Endothelial cell of umbilical vein (primary cell): ENCODE measurements at regions not wholly inside any gene's neighbourhood (a gene's known extent, or its start where the extent isn't known, plus 50 kb on each side); places are given as distances from the start of the nearest gene placed in this dataset.

Experiments used
- BruUV-seq: library from RNA; stranded (reverse); fragments of 400-500 nt; replicated peaks from 2 replicates; lab custom pipeline; 2021; lab: Mats Ljungman, UMichigan
- CTCF ChIA-PET: fragments of 300-600, 350-600 bp; sonication (Branson Sonifier 250); formaldehyde crosslinking; loops from one replicate; lab custom pipeline; 2021; ENCODE audit warnings: antibody characterized with exemption, inconsistent platforms; lab: Charles Lee
- POLR2A ChIA-PET: fragments of 300-600, 350-600 bp; sonication (Branson Sonifier 250); formaldehyde crosslinking; loops from one replicate; lab custom pipeline; 2021; ENCODE audit warnings: antibody characterized with exemption, inconsistent platforms; lab: Charles Lee
- DNase-seq: peaks from one replicate; pipeline ENCODE4 v3.0.0-alpha.2; 2011; ENCODE audit warnings: low read depth, low spot score
- FAIRE-seq: peaks from 2 replicates; lab custom pipeline; 2011; peaks lifted over from hg19 to GRCh38; lab: Jason Lieb, UNC
- H2AFZ ChIP-seq: 2 replicates; pipeline ENCODE4 v1.6.0; 2012; ENCODE audit warnings: low read depth, low read length, control low read depth, inconsistent platforms
- H3K27ac ChIP-seq: 2 replicates; pipeline ENCODE4 v1.5.1; 2011; ENCODE audit warnings: low read depth, mild to moderate bottlenecking, control low read depth, low read length, moderate library complexity; ENCODE audit not compliant: insufficient read depth
- H3K27me3 ChIP-seq, 2 experiments: 2 replicates each; pipeline versions ENCODE4 v1.6.0 to v1.6.1; 2011; ENCODE audit warnings: low read length in 2 of 2, mixed read lengths in 1 of 2; ENCODE audit not compliant: control insufficient read depth in 2 of 2, insufficient read depth in 2 of 2
- H3K36me3 ChIP-seq, 2 experiments: 2 replicates in 1 of 2; 3 replicates in 1 of 2; pipeline ENCODE4 v1.5.1; 2011; ENCODE audit warnings: low read length in 2 of 2, mild to moderate bottlenecking in 1 of 2, moderate library complexity in 1 of 2; ENCODE audit not compliant: control insufficient read depth in 2 of 2, insufficient read depth in 2 of 2; ENCODE audit errors: extremely low read depth in 1 of 2
- H3K4me1 ChIP-seq: 3 replicates; pipeline ENCODE4 v1.5.1; 2011; ENCODE audit warnings: mild to moderate bottlenecking, low read length; ENCODE audit not compliant: control insufficient read depth, insufficient read depth; ENCODE audit errors: extremely low read depth
- H3K4me2 ChIP-seq: 2 replicates; pipeline ENCODE4 v1.6.1; 2011; ENCODE audit warnings: low read length, control low read depth, mixed read lengths; ENCODE audit not compliant: insufficient read depth
- H3K4me3 ChIP-seq, 3 experiments: fragments of 200-600 bp in 1 of 3; sonication (generic), shearing (Covaris generic) in 1 of 3; replicated peaks in 1 of 3; 2 replicates each; pipeline ENCODE4 v1.5.1; 2011 to 2016; ENCODE audit warnings: control low read depth in 3 of 3, low read length in 3 of 3, mild to moderate bottlenecking in 2 of 3, inconsistent platforms in 1 of 3, low read depth in 1 of 3, moderate library complexity in 1 of 3; ENCODE audit not compliant: insufficient read depth in 1 of 3
- H3K79me2 ChIP-seq: 2 replicates; pipeline ENCODE4 v1.6.0; 2012; ENCODE audit warnings: low read length, inconsistent platforms; ENCODE audit not compliant: control insufficient read depth, insufficient read depth
- H3K9ac ChIP-seq: replicated peaks from 2 replicates; pipeline ENCODE3; 2011; ENCODE audit warnings: low read length, control low read depth; ENCODE audit not compliant: insufficient read depth; ENCODE audit errors: extremely low read depth
- H3K9me1 ChIP-seq: replicated peaks from 3 replicates; pipeline ENCODE4 v1.6.0; 2011; ENCODE audit warnings: mild to moderate bottlenecking, low read length; ENCODE audit not compliant: control insufficient read depth, insufficient read depth; ENCODE audit errors: extremely low read depth
- H3K9me3 ChIP-seq: replicated peaks from 2 replicates; pipeline ENCODE4 v1.5.1; 2012; ENCODE audit warnings: low read length, inconsistent platforms; ENCODE audit not compliant: control insufficient read depth, insufficient read depth
- H4K20me1 ChIP-seq: replicated peaks from 2 replicates; pipeline ENCODE3; 2011; ENCODE audit warnings: mild to moderate bottlenecking, low read length; ENCODE audit not compliant: control insufficient read depth, insufficient read depth; ENCODE audit errors: extremely low read depth
- EZH2 ChIP-seq: IDR thresholded peaks from 2 replicates; pipeline ENCODE4 v1.6.1; 2012; ENCODE audit warnings: borderline replicate concordance, low read depth, mild to moderate bottlenecking, moderate library complexity, low read length, inconsistent platforms; ENCODE audit not compliant: severe bottlenecking
- FOS ChIP-seq: IDR thresholded peaks from 2 replicates; pipeline ENCODE4 v1.6.1; 2011; ENCODE audit warnings: mild to moderate bottlenecking, low read length, moderate library complexity, borderline replicate concordance; ENCODE audit not compliant: insufficient read depth
- GATA2 ChIP-seq: IDR thresholded peaks from 2 replicates; pipeline ENCODE4 v1.7.0; 2011; ENCODE audit warnings: low read depth, mild to moderate bottlenecking, moderate library complexity, mixed read lengths, low read length; ENCODE audit not compliant: insufficient read length, insufficient read depth
- JUN ChIP-seq: IDR thresholded peaks from 2 replicates; pipeline ENCODE4 v1.6.1; 2011; ENCODE audit warnings: borderline replicate concordance, low read depth; ENCODE audit not compliant: insufficient read length, insufficient read depth
- MYC ChIP-seq: IDR thresholded peaks from one replicate; pipeline ENCODE4 v1.6.1; 2011; ENCODE audit warnings: mild to moderate bottlenecking, low read depth, low read length
- POLR2A ChIP-seq: IDR thresholded peaks from 2 replicates; pipeline ENCODE4 v1.6.1; 2012; ENCODE audit warnings: low read depth, mild to moderate bottlenecking, control low read depth, low read length
- POLR2AphosphoS5 ChIP-seq: IDR thresholded peaks from 2 replicates; pipeline ENCODE4 v1.6.1; 2012; ENCODE audit warnings: low read depth, mild to moderate bottlenecking, control low read depth, low read length, moderate library complexity; ENCODE audit not compliant: insufficient read depth
- dilution Hi-C: fragments of 300-500 bp; cut with MboI; formaldehyde crosslinking; loops from one replicate; pipeline ENCODE4 v1.15.0; 2019; ENCODE audit warnings: low sequenced_read_pairs; ENCODE audit not compliant: extremely low pct_ligation_motif_present
- intact Hi-C: fragments of 100-400 bp; cut with micrococcal nuclease; formaldehyde crosslinking; loops from one replicate; pipeline ENCODE4 v1.10.0; 2022
- TF ChIP-seq, protein P1 (sequence below), 2 donors: IDR thresholded peaks; 1 replicate in 1 of 2; 2 replicates in 1 of 2; pipeline ENCODE4 v1.5.1; 2011; ENCODE audit warnings: low read length in 2 of 2, mild to moderate bottlenecking in 2 of 2, moderate library complexity in 2 of 2, control low read depth in 1 of 2, inconsistent platforms in 1 of 2, low read depth in 1 of 2; ENCODE audit not compliant: insufficient read depth in 1 of 2; ENCODE audit errors: extremely low read depth in 1 of 2
- TF ChIP-seq, protein P2 (sequence below): IDR thresholded peaks from 2 replicates; pipeline ENCODE4 v1.6.1; 2011; ENCODE audit not compliant: insufficient read depth, insufficient read length

DNA sequence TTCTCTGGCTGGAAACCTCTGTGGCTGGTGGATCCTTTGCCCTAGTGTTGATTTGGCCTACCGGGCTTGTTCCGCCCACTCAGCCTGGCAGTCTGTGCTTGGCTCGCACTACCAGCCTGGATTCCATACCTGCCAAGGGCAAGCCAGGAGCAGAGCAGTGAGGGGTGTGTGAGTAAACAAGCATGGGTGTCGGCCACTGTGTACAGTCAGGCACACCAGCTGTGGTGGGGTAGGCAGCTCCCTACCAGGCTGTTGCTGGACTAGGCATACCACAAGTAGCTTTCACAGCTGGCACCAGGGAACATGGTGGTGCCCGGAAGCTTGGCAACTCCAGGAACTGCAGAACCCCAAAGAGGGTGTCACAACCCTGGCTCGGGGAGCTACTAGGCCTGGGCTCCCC is 942.9 kb upstream of the LRRN3 start:
- FAIRE-seq (no peak), DNase-seq (no peak)
- TF ChIP-seq POLR2AphosphoS5 (no peak), EZH2 (no peak), GATA2 (no peak)
- H3K79me2 ChIP-seq = no peaks in the 10 kb centered on the region
- H3K9ac ChIP-seq = no peak overlapping the region
- H2AFZ ChIP-seq = no peak overlapping the region
- no peaks in the 10 kb centered on the region for H3K9me3 ChIP-seq
- no peak overlapping the region for H3K27ac ChIP-seq
- no peaks in the 10 kb centered on the region for H4K20me1 ChIP-seq
- H3K4me2 ChIP-seq = no peak overlapping the region
- H3K36me3 ChIP-seq = no peaks in the 10 kb centered on the region
- dilution Hi-C loops (no loop called here), intact Hi-C loops (no loop called here)
- H3K4me1 ChIP-seq = no peaks in the 10 kb centered on the region
- POLR2A ChIA-PET = no interaction called here
- no peaks in the 10 kb centered on the region for H3K9me1 ChIP-seq
- BruUV-seq = no TSS peak
- H3K4me3 ChIP-seq = no peak overlapping the region
- H3K27me3 ChIP-seq = no peaks in the 10 kb centered on the region
- CTCF ChIA-PET = no interaction called here

DNA sequence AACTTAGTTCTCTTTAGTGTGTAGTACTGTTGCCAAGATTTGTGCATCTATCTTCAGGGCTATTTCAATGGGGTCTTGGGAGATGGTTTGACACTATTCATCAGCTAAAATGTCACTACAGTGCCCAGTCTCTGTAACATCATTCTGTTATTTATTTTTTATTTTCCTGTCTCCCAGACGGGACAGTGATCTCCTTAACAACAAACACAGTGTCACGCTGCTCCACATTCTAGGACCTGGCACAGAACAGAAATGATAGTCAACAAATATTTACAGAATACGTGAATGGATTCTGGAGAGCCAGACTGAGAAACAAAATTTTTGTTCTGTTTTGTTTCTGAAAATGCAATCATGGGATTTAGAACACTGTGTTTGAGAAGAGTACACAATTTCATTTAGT is 937.7 kb upstream of the LRRN3 start:
- no peaks in the 10 kb centered on the region for H3K4me1 ChIP-seq
- H3K36me3 ChIP-seq = no peaks in the 10 kb centered on the region
- H3K9me1 ChIP-seq = no peaks in the 10 kb centered on the region
- FAIRE-seq (no peak), DNase-seq (no peak)
- CTCF ChIA-PET = no interaction called here
- H3K79me2 ChIP-seq = no peaks in the 10 kb centered on the region
- dilution Hi-C loops = no loop called here
- no peak overlapping the region for H3K4me3 ChIP-seq
- H3K27me3 ChIP-seq = no peaks in the 10 kb centered on the region
- H2AFZ ChIP-seq = no peak overlapping the region
- no peak overlapping the region for H3K4me2 ChIP-seq
- no peaks in the 10 kb centered on the region for H4K20me1 ChIP-seq
- POLR2A ChIA-PET = no interaction called here
- H3K27ac ChIP-seq = no peak overlapping the region
- intact Hi-C loops = no loop called here
- no peak overlapping the region for H3K9ac ChIP-seq
- no peaks in the 10 kb centered on the region for H3K9me3 ChIP-seq
- no TSS peak for BruUV-seq
- no peak for TF ChIP-seq FOS
- no peak for TF ChIP-seq JUN
- no peak for TF ChIP-seq GATA2
- TF ChIP-seq, protein P1, sequence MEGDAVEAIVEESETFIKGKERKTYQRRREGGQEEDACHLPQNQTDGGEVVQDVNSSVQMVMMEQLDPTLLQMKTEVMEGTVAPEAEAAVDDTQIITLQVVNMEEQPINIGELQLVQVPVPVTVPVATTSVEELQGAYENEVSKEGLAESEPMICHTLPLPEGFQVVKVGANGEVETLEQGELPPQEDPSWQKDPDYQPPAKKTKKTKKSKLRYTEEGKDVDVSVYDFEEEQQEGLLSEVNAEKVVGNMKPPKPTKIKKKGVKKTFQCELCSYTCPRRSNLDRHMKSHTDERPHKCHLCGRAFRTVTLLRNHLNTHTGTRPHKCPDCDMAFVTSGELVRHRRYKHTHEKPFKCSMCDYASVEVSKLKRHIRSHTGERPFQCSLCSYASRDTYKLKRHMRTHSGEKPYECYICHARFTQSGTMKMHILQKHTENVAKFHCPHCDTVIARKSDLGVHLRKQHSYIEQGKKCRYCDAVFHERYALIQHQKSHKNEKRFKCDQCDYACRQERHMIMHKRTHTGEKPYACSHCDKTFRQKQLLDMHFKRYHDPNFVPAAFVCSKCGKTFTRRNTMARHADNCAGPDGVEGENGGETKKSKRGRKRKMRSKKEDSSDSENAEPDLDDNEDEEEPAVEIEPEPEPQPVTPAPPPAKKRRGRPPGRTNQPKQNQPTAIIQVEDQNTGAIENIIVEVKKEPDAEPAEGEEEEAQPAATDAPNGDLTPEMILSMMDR (IDR thresholded peaks at IDR 0.05; ENCODE audit: extremely low read depth in 1 of 2, insufficient read depth in 1 of 2, low read depth in 1 of 2, low read length in 2 of 2) = no peak
- TF ChIP-seq POLR2A = no peak
- TF ChIP-seq, protein P2, sequence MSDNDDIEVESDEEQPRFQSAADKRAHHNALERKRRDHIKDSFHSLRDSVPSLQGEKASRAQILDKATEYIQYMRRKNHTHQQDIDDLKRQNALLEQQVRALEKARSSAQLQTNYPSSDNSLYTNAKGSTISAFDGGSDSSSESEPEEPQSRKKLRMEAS = no peak
- no peak for TF ChIP-seq POLR2AphosphoS5
- TF ChIP-seq EZH2 = no peak
- TF ChIP-seq MYC = no peak
